BLaER1 (cell line): ENCODE measurements at regions not wholly inside any gene's neighbourhood (a gene's known extent, or its start where the extent isn't known, plus 50 kb on each side); places are given as distances from the start of the nearest gene placed in this dataset.
"Not testable (repeated sequence)": the region's sequence is repeated elsewhere in the genome, so short reads cannot be mapped to it uniquely, and the experiment has no call there.

ENCODE experiments used
- H3K27ac ChIP-seq: shearing (Covaris generic); formaldehyde crosslinking; 2 replicates; pipeline ENCODE4 v1.8.1; 2022
- H3K27me3 ChIP-seq: shearing (Covaris generic); formaldehyde crosslinking; 2 replicates; pipeline ENCODE4 v1.8.1; 2022
- H3K36me3 ChIP-seq: shearing (Covaris generic); formaldehyde crosslinking; 2 replicates; pipeline ENCODE4 v1.8.1; 2022
- H3K4me1 ChIP-seq: shearing (Covaris generic); formaldehyde crosslinking; 2 replicates; pipeline ENCODE4 v1.8.1; 2022
- H3K4me2 ChIP-seq: shearing (Covaris generic); formaldehyde crosslinking; 2 replicates; pipeline ENCODE4 v1.8.1; 2022
- H3K4me3 ChIP-seq: shearing (Covaris generic); formaldehyde crosslinking; 2 replicates; pipeline ENCODE4 v1.8.1; 2022
- H3K9ac ChIP-seq: shearing (Covaris generic); formaldehyde crosslinking; 2 replicates; pipeline ENCODE4 v1.8.1; 2022
- H3K9me3 ChIP-seq: shearing (Covaris generic); formaldehyde crosslinking; 2 replicates; pipeline ENCODE4 v1.8.1; 2022
- H4K20me1 ChIP-seq: shearing (Covaris generic); formaldehyde crosslinking; 2 replicates; pipeline ENCODE4 v1.8.1; 2022
- Cebpa-rat ChIP-seq: shearing (Covaris generic); IDR thresholded peaks from 2 replicates; pipeline ENCODE4 v1.8.1; 2022

DNA sequence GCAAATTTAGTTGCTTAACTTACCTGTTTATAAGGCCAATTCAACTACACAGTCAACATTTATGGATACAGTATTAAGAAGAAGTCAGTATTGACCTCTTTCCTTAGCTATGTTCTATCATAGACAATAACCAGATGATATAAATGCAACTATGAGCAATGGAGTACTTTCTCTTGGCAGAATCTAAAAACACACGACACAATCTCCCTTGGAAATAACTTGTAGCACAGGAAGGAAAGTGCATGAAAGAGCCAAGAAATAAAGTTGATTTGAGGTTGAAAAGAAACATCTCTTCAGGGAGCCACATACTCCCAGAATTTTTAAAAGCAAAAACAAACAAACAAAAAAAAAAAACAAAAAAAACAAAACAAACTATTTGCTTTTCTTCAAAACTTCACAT, 145.0 kb downstream of the EVA1A start:
- no peaks in the 10 kb centered on the region for H4K20me1 ChIP-seq
- no peak overlapping the region for H3K4me3 ChIP-seq
- no peaks in the 10 kb centered on the region for H3K36me3 ChIP-seq
- H3K9ac ChIP-seq, result no peak overlapping the region
- no peak overlapping the region for H3K27ac ChIP-seq
- no peak for TF ChIP-seq Cebpa-rat
- H3K27me3 ChIP-seq, result no peaks in the 10 kb centered on the region
- H3K9me3 ChIP-seq, result no peaks in the 10 kb centered on the region
- no peak overlapping the region for H3K4me2 ChIP-seq
- H3K4me1 ChIP-seq, result peaks cover 10% of the 10 kb centered on the region

DNA sequence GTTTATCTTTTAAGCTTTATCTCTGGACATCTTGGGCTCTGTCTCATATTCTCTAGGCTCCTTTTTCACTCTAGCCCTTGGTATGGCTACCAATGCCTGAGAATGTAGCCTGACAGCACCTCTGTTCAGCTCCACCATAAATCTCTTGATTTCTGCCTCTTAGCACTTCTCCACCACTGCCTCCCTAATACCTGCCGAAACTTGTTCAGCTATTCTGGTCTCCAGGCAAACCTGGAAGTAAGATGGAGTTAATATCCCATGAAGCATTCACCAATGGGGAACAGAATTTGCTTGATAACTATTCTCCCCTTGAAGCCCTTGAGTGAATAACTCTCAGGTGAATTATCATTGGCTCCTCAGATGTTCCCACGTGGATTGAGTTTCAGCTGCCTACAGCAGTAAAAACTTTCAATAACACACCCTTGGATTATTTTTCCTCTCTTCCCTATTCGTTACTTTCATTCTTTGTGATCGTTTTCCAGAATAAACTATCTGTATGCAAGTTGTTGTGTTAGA, 145.6 kb downstream of the EVA1A start:
- no peak for TF ChIP-seq Cebpa-rat
- Histone ChIP-seq H3K9me3 (no peaks in the 10 kb centered on the region), H3K4me3 (no peak overlapping the region), H3K4me1 (peaks cover 10% of the 10 kb centered on the region), H3K27ac (no peak overlapping the region), H3K36me3 (no peaks in the 10 kb centered on the region), H3K4me2 (no peak overlapping the region), H4K20me1 (no peaks in the 10 kb centered on the region), H3K27me3 (no peaks in the 10 kb centered on the region), H3K9ac (no peak overlapping the region)

DNA sequence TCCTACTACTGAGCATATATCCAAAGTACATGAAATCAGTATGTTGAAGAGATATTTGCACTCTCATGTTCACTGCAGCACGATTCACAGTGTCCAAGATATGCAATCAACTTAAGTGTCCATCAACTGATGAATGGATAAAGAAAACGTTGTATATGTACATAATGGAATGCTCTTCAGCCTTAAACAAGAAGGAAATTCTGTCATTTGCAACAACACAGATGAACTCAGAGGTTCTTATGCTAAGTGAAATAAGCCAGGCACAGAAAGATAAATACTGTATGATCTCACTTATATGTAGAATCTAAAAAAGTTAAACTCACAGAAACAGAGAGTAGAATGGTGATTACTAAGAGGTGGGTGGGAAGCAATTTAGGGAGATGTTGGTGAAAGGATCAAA, 149.2 kb downstream of the EVA1A start:
- no peak overlapping the region for H3K4me2 ChIP-seq
- H3K27me3 ChIP-seq, result no peaks in the 10 kb centered on the region
- no peaks in the 10 kb centered on the region for H4K20me1 ChIP-seq
- H3K36me3 ChIP-seq, result no peaks in the 10 kb centered on the region
- no peak overlapping the region for H3K27ac ChIP-seq
- H3K4me1 ChIP-seq, result peaks cover 4% of the 10 kb centered on the region
- TF ChIP-seq Cebpa-rat, result no peak
- no peak overlapping the region for H3K9ac ChIP-seq
- H3K9me3 ChIP-seq, result 0 out of 2 replicates have a peak, but pooled peaks cover 6% of the 10 kb centered on the region
- no peak overlapping the region for H3K4me3 ChIP-seq

DNA sequence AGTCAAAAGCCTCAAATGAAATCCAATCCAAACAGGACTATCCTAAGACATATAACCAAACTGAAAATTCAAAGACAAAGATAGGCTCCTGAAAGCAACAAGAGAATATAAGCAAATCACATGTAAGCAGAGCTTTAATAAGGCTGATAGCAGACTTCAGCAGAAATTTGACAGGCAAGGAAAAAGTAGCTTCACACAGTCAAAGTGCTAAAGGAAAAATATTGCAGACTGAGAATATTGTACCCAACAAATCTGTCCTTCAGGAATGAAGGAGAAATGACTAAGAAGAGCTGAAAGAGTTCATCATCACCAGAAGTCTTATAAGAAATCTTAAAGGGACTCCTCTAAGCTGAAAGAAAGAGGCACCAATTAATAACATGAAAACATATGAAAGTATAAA, 150.0 kb downstream of the EVA1A start:
- H4K20me1 ChIP-seq, result no peaks in the 10 kb centered on the region

GRCh38 chr2:75408771-75409170, 152.0 kb downstream of the EVA1A start:
- no peaks in the 10 kb centered on the region for H4K20me1 ChIP-seq
- no peak for TF ChIP-seq Cebpa-rat
- H3K4me3 ChIP-seq, result no peak overlapping the region
- no peak overlapping the region for H3K4me2 ChIP-seq
- H3K27me3 ChIP-seq, result no peaks in the 10 kb centered on the region
- no peak overlapping the region for H3K9ac ChIP-seq
- H3K36me3 ChIP-seq, result no peaks in the 10 kb centered on the region
- 0 out of 2 replicates have a peak, but pooled peaks cover 6% of the 10 kb centered on the region for H3K9me3 ChIP-seq
- H3K27ac ChIP-seq, result no peak overlapping the region
- no peaks in the 10 kb centered on the region for H3K4me1 ChIP-seq

More for the DNA sequence above, 150.0 kb downstream of the EVA1A start:
- Histone ChIP-seq H3K4me1 (no peaks in the 10 kb centered on the region), H3K4me2 (no peak overlapping the region), H3K9ac (no peak overlapping the region), H3K9me3 (0 out of 2 replicates have a peak, but pooled peaks cover 6% of the 10 kb centered on the region), H3K4me3 (no peak overlapping the region), H3K36me3 (no peaks in the 10 kb centered on the region), H3K27ac (no peak overlapping the region), H3K27me3 (no peaks in the 10 kb centered on the region)
- no peak for TF ChIP-seq Cebpa-rat

GRCh38 chr2:75407038-75407530, 153.7 kb downstream of the EVA1A start:
- Histone ChIP-seq H3K27me3 (no peaks in the 10 kb centered on the region), H3K36me3 (no peaks in the 10 kb centered on the region), H3K9ac (no peak overlapping the region), H3K4me2 (no peak overlapping the region), H3K27ac (no peak overlapping the region), H4K20me1 (no peaks in the 10 kb centered on the region), H3K9me3 (0 out of 2 replicates have a peak, but pooled peaks cover 6% of the 10 kb centered on the region), H3K4me1 (no peaks in the 10 kb centered on the region), H3K4me3 (no peak overlapping the region)
- TF ChIP-seq Cebpa-rat, result no peak

- Histone ChIP-seq H3K9me3 (0 out of 2 replicates have a peak, but pooled peaks cover 6% of the 10 kb centered on the region), H3K27me3 (no peaks in the 10 kb centered on the region), H4K20me1 (no peaks in the 10 kb centered on the region), H3K27ac (no peak overlapping the region), H3K4me1 (no peaks in the 10 kb centered on the region), H3K36me3 (no peaks in the 10 kb centered on the region), H3K9ac (no peak overlapping the region), H3K4me2 (no peak overlapping the region), H3K4me3 (no peak overlapping the region)
- TF ChIP-seq Cebpa-rat, result no peak
Measured at GRCh38 chr2:75406131-75406581, 154.6 kb downstream of the EVA1A start.

- Histone ChIP-seq H3K27me3 (no peaks in the 10 kb centered on the region), H3K27ac (no peak overlapping the region), H3K4me3 (no peak overlapping the region), H3K4me2 (no peak overlapping the region), H3K9ac (no peak overlapping the region), H4K20me1 (no peaks in the 10 kb centered on the region), H3K36me3 (no peaks in the 10 kb centered on the region), H3K4me1 (no peaks in the 10 kb centered on the region), H3K9me3 (0 out of 2 replicates have a peak, but pooled peaks cover 6% of the 10 kb centered on the region)
- no peak for TF ChIP-seq Cebpa-rat
Measured at GRCh38 chr2:75405000-75405399, 155.7 kb downstream of the EVA1A start.

GRCh38 chr2:75403991-75404428, 156.7 kb downstream of the EVA1A start:
- Histone ChIP-seq H4K20me1 (no peaks in the 10 kb centered on the region), H3K27ac (no peak overlapping the region), H3K4me1 (no peaks in the 10 kb centered on the region), H3K27me3 (no peaks in the 10 kb centered on the region), H3K36me3 (no peaks in the 10 kb centered on the region), H3K9me3 (no peaks in the 10 kb centered on the region), H3K4me2 (no peak overlapping the region), H3K4me3 (no peak overlapping the region), H3K9ac (no peak overlapping the region)
- TF ChIP-seq Cebpa-rat, result no peak

- Histone ChIP-seq H3K4me2 (no peak overlapping the region), H3K27ac (no peak overlapping the region), H3K4me3 (no peak overlapping the region), H3K9ac (no peak overlapping the region), H3K9me3 (peaks cover 11% of the 10 kb centered on the region; the same call in 1 of the 2 replicates), H3K36me3 (no peaks in the 10 kb centered on the region), H4K20me1 (no peaks in the 10 kb centered on the region), H3K4me1 (no peaks in the 10 kb centered on the region), H3K27me3 (no peaks in the 10 kb centered on the region)
- no peak for TF ChIP-seq Cebpa-rat
Measured at GRCh38 chr2:75396314-75396713, 164.4 kb downstream of the EVA1A start.

- H3K9me3 ChIP-seq, result peaks cover 11% of the 10 kb centered on the region; the same call in 1 of the 2 replicates
- H3K4me3 ChIP-seq, H3K9ac ChIP-seq, H3K4me2 ChIP-seq, H3K27ac ChIP-seq, H4K20me1 ChIP-seq, H3K27me3 ChIP-seq, H3K36me3 ChIP-seq, H3K4me1 ChIP-seq: not testable (repeated sequence)
Measured at GRCh38 chr2:75394764-75395163, 166.0 kb downstream of the EVA1A start.
